ENCODE measurements at regions not wholly inside any gene's neighbourhood (a gene's known extent, or its start where the extent isn't known, plus 50 kb on each side); places are given as distances from the start of the nearest gene placed in this dataset.

GRCh38 chr10:130368761-130369560 is 232.8 kb downstream of the GLRX3 start:
- H3K27me3 ChIP-seq (ENCODE audit: control insufficient read depth, insufficient read depth, low read length) = peaks cover 2% of the 10 kb centered on the region

GRCh38 chr10:130369645-130370381 is 233.6 kb downstream of the GLRX3 start:
- no peak overlapping the region for H3K27ac ChIP-seq (ENCODE audit: low read length)
- peaks cover 2% of the 10 kb centered on the region for H3K27me3 ChIP-seq (ENCODE audit: control insufficient read depth, insufficient read depth, low read length)
- DNase-seq = no peak
- no peak overlapping the region for H3K4me3 ChIP-seq (ENCODE audit: low read length)
- WGBS (ENCODE audit: insufficient coverage, low lambda C conversion rate) = no CpG with 5 or more reads among the region's 13 CpGs
- H3K36me3 ChIP-seq (ENCODE audit: control insufficient read depth, insufficient read depth, low read length) = no peaks in the 10 kb centered on the region
- H3K9me3 ChIP-seq (ENCODE audit: control insufficient read depth, low read depth, low read length) = no peaks in the 10 kb centered on the region
- peaks cover 24% of the 10 kb centered on the region for H3K4me1 ChIP-seq (ENCODE audit: control insufficient read depth, insufficient read depth, low read length)

More at GRCh38 chr10:130368761-130369560, 232.8 kb downstream of the GLRX3 start:
- 67% methylated on average over 1 of the region's 20 CpGs for WGBS (ENCODE audit: insufficient coverage, low lambda C conversion rate)
- H3K27ac ChIP-seq (ENCODE audit: low read length) = peak overlapping the region; percentile 33
- H3K4me1 ChIP-seq (ENCODE audit: control insufficient read depth, insufficient read depth, low read length) = peaks cover 24% of the 10 kb centered on the region
- H3K4me3 ChIP-seq (ENCODE audit: low read length) = no peak overlapping the region
- H3K9me3 ChIP-seq (ENCODE audit: control insufficient read depth, low read depth, low read length) = no peaks in the 10 kb centered on the region
- H3K36me3 ChIP-seq (ENCODE audit: control insufficient read depth, insufficient read depth, low read length) = no peaks in the 10 kb centered on the region
- DNase-seq = peak; percentile 74 to 89

- no peak overlapping the region for H3K4me3 ChIP-seq (ENCODE audit: low read length)
- H3K9me3 ChIP-seq (ENCODE audit: control insufficient read depth, low read depth, low read length) = no peaks in the 10 kb centered on the region
- H3K27me3 ChIP-seq (ENCODE audit: control insufficient read depth, insufficient read depth, low read length) = peaks cover 2% of the 10 kb centered on the region
- DNase-seq = peak; percentile 46 to 81
- H3K27ac ChIP-seq (ENCODE audit: low read length) = no peak overlapping the region
- H3K4me1 ChIP-seq (ENCODE audit: control insufficient read depth, insufficient read depth, low read length) = peaks cover 24% of the 10 kb centered on the region
- no CpG with 5 or more reads among the region's 10 CpGs for WGBS (ENCODE audit: insufficient coverage, low lambda C conversion rate)
- no peaks in the 10 kb centered on the region for H3K36me3 ChIP-seq (ENCODE audit: control insufficient read depth, insufficient read depth, low read length)
Observed at GRCh38 chr10:130370721-130371120, 234.5 kb downstream of the GLRX3 start.

GRCh38 chr10:130371156-130371555 is 235.0 kb downstream of the GLRX3 start:
- no peak for DNase-seq
- H3K4me1 ChIP-seq (ENCODE audit: control insufficient read depth, insufficient read depth, low read length) = peaks cover 24% of the 10 kb centered on the region
- H3K27me3 ChIP-seq (ENCODE audit: control insufficient read depth, insufficient read depth, low read length) = peaks cover 2% of the 10 kb centered on the region
- H3K36me3 ChIP-seq (ENCODE audit: control insufficient read depth, insufficient read depth, low read length) = no peaks in the 10 kb centered on the region
- WGBS (ENCODE audit: insufficient coverage, low lambda C conversion rate) = no CpG with 5 or more reads among the region's 6 CpGs
- H3K9me3 ChIP-seq (ENCODE audit: control insufficient read depth, low read depth, low read length) = no peaks in the 10 kb centered on the region
- H3K27ac ChIP-seq (ENCODE audit: low read length) = no peak overlapping the region
- H3K4me3 ChIP-seq (ENCODE audit: low read length) = no peak overlapping the region

DNA sequence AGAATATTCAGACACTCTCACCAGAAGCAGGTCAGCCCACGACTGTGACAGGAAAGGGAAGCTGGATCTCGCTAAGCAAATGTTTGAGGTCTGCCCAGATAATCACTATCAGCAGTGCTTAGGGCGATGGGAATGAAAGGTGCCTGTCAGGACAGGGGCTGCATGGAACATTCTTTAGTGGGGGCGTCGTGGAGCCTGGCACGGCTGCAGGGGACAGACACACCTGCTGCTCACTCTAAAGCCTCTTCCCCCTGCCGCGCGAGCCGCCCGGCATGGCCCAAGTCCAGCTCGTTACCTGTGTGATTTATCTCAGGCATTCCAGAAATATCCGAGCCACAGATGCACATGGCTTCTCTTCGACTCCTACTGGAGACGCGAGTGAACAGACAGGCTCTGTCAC is 235.5 kb downstream of the GLRX3 start:
- Histone ChIP-seq H3K9me3 (ENCODE audit: control insufficient read depth, low read depth, low read length) (no peaks in the 10 kb centered on the region), H3K4me1 (ENCODE audit: control insufficient read depth, insufficient read depth, low read length) (peaks cover 24% of the 10 kb centered on the region), H3K27me3 (ENCODE audit: control insufficient read depth, insufficient read depth, low read length) (peaks cover 2% of the 10 kb centered on the region), H3K4me3 (ENCODE audit: low read length) (no peak overlapping the region), H3K36me3 (ENCODE audit: control insufficient read depth, insufficient read depth, low read length) (no peaks in the 10 kb centered on the region), H3K27ac (ENCODE audit: low read length) (no peak overlapping the region)
- WGBS (ENCODE audit: insufficient coverage, low lambda C conversion rate) = no CpG with 5 or more reads among the region's 16 CpGs
- peak in 1 of 2 donors; percentile 42 for DNase-seq

DNA sequence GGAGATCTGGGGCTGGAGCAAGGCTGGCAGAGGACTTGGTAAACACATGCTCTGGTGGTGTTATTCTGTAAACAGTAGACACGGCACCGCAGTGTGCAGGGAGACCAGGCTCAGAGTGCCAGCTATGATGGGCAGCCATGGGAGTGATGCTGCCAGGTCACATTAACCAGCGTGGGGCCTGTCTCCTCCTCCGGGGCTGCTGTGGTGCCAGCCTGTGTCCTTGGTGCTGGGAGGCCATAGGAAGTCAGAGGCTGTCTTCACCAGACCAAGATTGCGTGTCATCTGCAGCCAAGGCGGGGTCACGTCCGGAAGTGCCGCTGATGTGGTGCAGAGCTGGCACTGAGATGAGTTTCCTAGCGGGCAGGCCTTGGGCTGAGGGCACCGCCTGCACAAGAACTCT is 236.0 kb downstream of the GLRX3 start:
- WGBS (ENCODE audit: insufficient coverage, low lambda C conversion rate) = no CpG with 5 or more reads among the region's 11 CpGs
- Histone ChIP-seq H3K27ac (ENCODE audit: low read length) (no peak overlapping the region), H3K27me3 (ENCODE audit: control insufficient read depth, insufficient read depth, low read length) (peaks cover 2% of the 10 kb centered on the region), H3K4me3 (ENCODE audit: low read length) (no peak overlapping the region), H3K36me3 (ENCODE audit: control insufficient read depth, insufficient read depth, low read length) (no peaks in the 10 kb centered on the region), H3K9me3 (ENCODE audit: control insufficient read depth, low read depth, low read length) (no peaks in the 10 kb centered on the region), H3K4me1 (ENCODE audit: control insufficient read depth, insufficient read depth, low read length) (peaks cover 24% of the 10 kb centered on the region)
- no peak for DNase-seq

DNA sequence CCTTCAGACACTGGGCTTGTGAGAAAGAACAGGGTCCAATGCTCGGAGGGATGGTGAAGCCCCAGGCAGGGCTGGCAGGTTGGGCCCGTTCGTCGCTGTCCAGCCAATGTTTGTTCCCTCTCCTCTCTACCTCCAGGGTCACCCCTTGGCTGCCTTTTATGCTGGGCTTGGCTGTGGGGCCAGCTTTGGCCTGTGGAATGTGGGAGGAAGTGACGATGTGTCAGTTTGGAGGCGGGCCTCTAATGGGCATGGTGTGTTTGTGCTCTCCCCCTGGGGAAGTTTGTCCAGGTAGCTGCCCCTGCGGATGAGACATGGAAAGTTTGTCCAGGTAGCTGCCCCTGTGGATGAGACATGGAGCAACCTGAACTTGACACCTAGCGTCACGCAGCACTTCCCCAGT is 236.7 kb downstream of the GLRX3 start:
- Histone ChIP-seq H3K36me3 (ENCODE audit: control insufficient read depth, insufficient read depth, low read length) (no peaks in the 10 kb centered on the region), H3K4me1 (ENCODE audit: control insufficient read depth, insufficient read depth, low read length) (peaks cover 24% of the 10 kb centered on the region), H3K27ac (ENCODE audit: low read length) (no peak overlapping the region), H3K4me3 (ENCODE audit: low read length) (no peak overlapping the region), H3K9me3 (ENCODE audit: control insufficient read depth, low read depth, low read length) (no peaks in the 10 kb centered on the region), H3K27me3 (ENCODE audit: control insufficient read depth, insufficient read depth, low read length) (peaks cover 2% of the 10 kb centered on the region)
- no CpG with 5 or more reads among the region's 9 CpGs for WGBS (ENCODE audit: insufficient coverage, low lambda C conversion rate)
- no peak for DNase-seq

- H3K4me3 ChIP-seq (ENCODE audit: low read length) = no peak overlapping the region
- peaks cover 3% of the 10 kb centered on the region for H3K27me3 ChIP-seq (ENCODE audit: control insufficient read depth, insufficient read depth, low read length)
- 80% methylated on average over 2 of the region's 17 CpGs for WGBS (ENCODE audit: insufficient coverage, low lambda C conversion rate)
- H3K4me1 ChIP-seq (ENCODE audit: control insufficient read depth, insufficient read depth, low read length) = no peaks in the 10 kb centered on the region
- H3K27ac ChIP-seq (ENCODE audit: low read length) = no peak overlapping the region
- no peaks in the 10 kb centered on the region for H3K36me3 ChIP-seq (ENCODE audit: control insufficient read depth, insufficient read depth, low read length)
- H3K9me3 ChIP-seq (ENCODE audit: control insufficient read depth, low read depth, low read length) = no peaks in the 10 kb centered on the region
- DNase-seq = no peak
Observed at GRCh38 chr10:130377986-130378540, 241.9 kb downstream of the GLRX3 start.

GRCh38 chr10:130378556-130379400 is 242.6 kb downstream of the GLRX3 start:
- no peak overlapping the region for H3K4me3 ChIP-seq (ENCODE audit: low read length)

DNA sequence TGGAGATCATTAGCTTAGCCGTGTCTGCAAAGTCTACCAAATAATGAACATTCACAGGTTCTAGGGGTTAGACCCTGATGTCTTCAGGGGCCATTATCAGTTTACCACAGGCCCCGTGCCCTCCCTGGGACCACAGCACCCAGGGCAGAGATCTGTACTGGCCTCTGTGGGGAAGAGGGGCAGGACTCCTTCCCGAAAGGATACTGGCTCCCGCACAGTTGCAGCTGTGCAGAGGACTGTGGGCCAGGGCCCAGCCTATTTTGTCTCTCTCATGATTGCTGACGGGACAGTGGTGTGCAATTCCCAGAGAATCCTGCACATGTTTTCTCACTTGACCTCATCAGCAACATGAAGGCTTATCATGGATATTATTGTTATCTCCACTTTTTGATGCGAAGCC is 243.9 kb downstream of the GLRX3 start:
- WGBS (ENCODE audit: insufficient coverage, low lambda C conversion rate) = no CpG with 5 or more reads among the region's 6 CpGs
- no peaks in the 10 kb centered on the region for H3K36me3 ChIP-seq (ENCODE audit: control insufficient read depth, insufficient read depth, low read length)
- no peak for DNase-seq
- no peak overlapping the region for H3K27ac ChIP-seq (ENCODE audit: low read length)
- peaks cover 6% of the 10 kb centered on the region for H3K9me3 ChIP-seq (ENCODE audit: control insufficient read depth, low read depth, low read length)
- H3K27me3 ChIP-seq (ENCODE audit: control insufficient read depth, insufficient read depth, low read length) = peaks cover 3% of the 10 kb centered on the region
- H3K4me1 ChIP-seq (ENCODE audit: control insufficient read depth, insufficient read depth, low read length) = no peaks in the 10 kb centered on the region
- H3K4me3 ChIP-seq (ENCODE audit: low read length) = no peak overlapping the region

More at GRCh38 chr10:130378556-130379400, 242.6 kb downstream of the GLRX3 start:
- peaks cover 3% of the 10 kb centered on the region for H3K27me3 ChIP-seq (ENCODE audit: control insufficient read depth, insufficient read depth, low read length)
- H3K4me1 ChIP-seq (ENCODE audit: control insufficient read depth, insufficient read depth, low read length) = no peaks in the 10 kb centered on the region
- no peaks in the 10 kb centered on the region for H3K36me3 ChIP-seq (ENCODE audit: control insufficient read depth, insufficient read depth, low read length)
- WGBS (ENCODE audit: insufficient coverage, low lambda C conversion rate) = 58% methylated on average over 6 of the region's 15 CpGs
- no peak overlapping the region for H3K27ac ChIP-seq (ENCODE audit: low read length)
- no peak for DNase-seq
- no peaks in the 10 kb centered on the region for H3K9me3 ChIP-seq (ENCODE audit: control insufficient read depth, low read depth, low read length)
